ENCODE measurements at regions not wholly inside any gene's neighbourhood (a gene's known extent, or its start where the extent isn't known, plus 50 kb on each side); places are given as distances from the start of the nearest gene placed in this dataset.

GRCh38 chr2:18835787-18836186 is 246.4 kb upstream of the NT5C1B start:
- Histone ChIP-seq H2BK15ac (ENCODE audit: low read depth, low read length) (no peak overlapping the region), H3K4me2 (ENCODE audit: low read depth, low read length) (no peak overlapping the region), H2AK5ac (ENCODE audit: low read depth, low read length) (no peak overlapping the region), H3K27ac (ENCODE audit: insufficient read depth, low read length) (no peak overlapping the region), H3K18ac (ENCODE audit: low read depth, low read length) (no peak overlapping the region), H4K91ac (ENCODE audit: insufficient read depth, low read depth, low read length) (no peak overlapping the region), H3K4me1 (ENCODE audit: control insufficient read depth, insufficient read depth, low read length) (0 out of 2 replicates have a peak, but pooled peaks cover 2% of the 10 kb centered on the region), H4K8ac (ENCODE audit: low read depth in 2 of 2, low read length in 2 of 2) (no peak overlapping the region), H3K4me3 (ENCODE audit: insufficient read depth, low read depth, low read length) (no peak overlapping the region), H3K14ac (replicated peaks; ENCODE audit: low read depth, low read length) (no peak overlapping the region), H3K79me1 (ENCODE audit: low read depth in 1 of 2, low read length in 2 of 2) (no peaks in the 10 kb centered on the region), H3K27me3 (ENCODE audit: control insufficient read depth, insufficient read depth, low read length) (no peaks in the 10 kb centered on the region), H2BK20ac (ENCODE audit: low read depth, low read length) (no peak overlapping the region), H3K4ac (ENCODE audit: low read depth, low read length) (no peak overlapping the region), H2AFZ (replicated peaks; ENCODE audit: low read length, poor library complexity) (no peak overlapping the region), H3K9ac (ENCODE audit: low read depth, low read length) (no peak overlapping the region), H4K5ac (ENCODE audit: low read depth, low read length) (no peak overlapping the region), H3K56ac (ENCODE audit: extremely low read depth, insufficient read depth, low read length) (no peak overlapping the region), H3K9me1 (ENCODE audit: insufficient read depth, low read length) (0 out of 2 replicates have a peak, but pooled peaks cover 3% of the 10 kb centered on the region), H3K36me3 (ENCODE audit: control insufficient read depth, insufficient read depth, low read length) (no peaks in the 10 kb centered on the region), H3K23ac (ENCODE audit: low read depth, low read length) (no peak overlapping the region), H3K9me3 (ENCODE audit: control insufficient read depth, insufficient read depth, low read length) (no peaks in the 10 kb centered on the region), H4K20me1 (ENCODE audit: insufficient read depth, low read length) (no peaks in the 10 kb centered on the region), H2BK5ac (ENCODE audit: low read depth, low read length, poor library complexity, severe bottlenecking) (no peak overlapping the region), H2AK9ac (replicated peaks; ENCODE audit: low read depth, low read length, poor library complexity) (no peak overlapping the region), H2BK120ac (ENCODE audit: low read depth, low read length) (no peak overlapping the region)
- dilution Hi-C loops (cut with HindIII; ENCODE audit: low sequenced_read_pairs, unreplicated experiment) (no loop called here), intact Hi-C loops (cut with micrococcal nuclease) (no loop called here), in situ Hi-C loops (cut with MboI; ENCODE audit: low sequenced_read_pairs) (no loop called here)
- ChIA-PET POLR2A (ENCODE audit: unreplicated experiment) (no interaction called here), CTCF (no interaction called here)
- no peak for ATAC-seq (ENCODE audit: low read depth)
- no TSS peak for BruUV-seq (replicated peaks)
- WGBS, 2 experiments (ENCODE audit: extremely low coverage in 2 of 2, insufficient read length in 1 of 2), result no CpG with 5 or more reads among the region's 2 CpGs
- DNase-seq, result no peak
- TF ChIP-seq RCOR1 (IDR thresholded peaks at IDR 0.05; ENCODE audit: insufficient replicate concordance, low read length), result no peak
- TF ChIP-seq RAD21 (IDR thresholded peaks at IDR 0.05; ENCODE audit: low read length), result no peak
- TF ChIP-seq USF2 (IDR thresholded peaks at IDR 0.05; ENCODE audit: low read depth, low read length), result no peak
- TF ChIP-seq MAFK (IDR thresholded peaks at IDR 0.05; ENCODE audit: low read depth, low read length), result no peak
- no peak for TF ChIP-seq POLR2A (IDR thresholded peaks at IDR 0.05; ENCODE audit: low read depth, low read length)
- no peak for TF ChIP-seq RFX5 (IDR thresholded peaks at IDR 0.05; ENCODE audit: low read depth, low read length)
- TF ChIP-seq FOS (IDR thresholded peaks at IDR 0.05; ENCODE audit: low read depth, low read length), result no peak
- TF ChIP-seq BHLHE40 (IDR thresholded peaks at IDR 0.05; ENCODE audit: low read depth, low read length), result no peak
- TF ChIP-seq MAZ (IDR thresholded peaks at IDR 0.05; ENCODE audit: borderline replicate concordance, low read depth, low read length), result no peak
- TF ChIP-seq MXI1 (IDR thresholded peaks at IDR 0.05; ENCODE audit: borderline replicate concordance, low read depth, low read length), result no peak
- no peak for TF ChIP-seq ELK1 (IDR thresholded peaks at IDR 0.05; ENCODE audit: borderline replicate concordance, low read depth, low read length)
- no peak for TF ChIP-seq NFE2L2 (IDR thresholded peaks at IDR 0.05; ENCODE audit: low read depth, low read length)
- no peak for TF ChIP-seq CTCF (conservative IDR thresholded peaks at IDR 0.05; ENCODE audit: low read depth, low read length)
- no peak for TF ChIP-seq CEBPB (IDR thresholded peaks at IDR 0.05; ENCODE audit: low read depth, low read length)
- TF ChIP-seq SMC3 (IDR thresholded peaks at IDR 0.05; ENCODE audit: low read depth, low read length), result no peak
- TF ChIP-seq CHD1 (IDR thresholded peaks at IDR 0.05; ENCODE audit: low read depth, low read length), result no peak

All from IMR-90 (cell line).